Keratinocyte (primary cell): ENCODE measurements at regions not wholly inside any gene's neighbourhood (a gene's known extent, or its start where the extent isn't known, plus 50 kb on each side); places are given as distances from the start of the nearest gene placed in this dataset.

Source experiments
- DNase-seq: peaks from one replicate; pipeline ENCODE4 v3.0.0-alpha.2; 2011; ENCODE audit warnings: low read depth, missing footprints, low spot score
- FAIRE-seq: peaks from 2 replicates; lab custom pipeline; 2011; peaks lifted over from hg19 to GRCh38; lab: Jason Lieb, UNC
- H2AFZ ChIP-seq: 2 replicates; pipeline ENCODE4 v1.6.0; 2012; ENCODE audit warnings: low read length, control low read depth, inconsistent platforms; ENCODE audit not compliant: control insufficient read depth
- H3K27ac ChIP-seq: 2 replicates; pipeline ENCODE4 v1.5.1; 2011; ENCODE audit warnings: low read length; ENCODE audit not compliant: control insufficient read depth, insufficient read depth
- H3K27me3 ChIP-seq: 3 replicates; pipeline ENCODE4 v1.6.0; 2011; ENCODE audit warnings: low read length; ENCODE audit not compliant: control insufficient read depth, insufficient read depth; ENCODE audit errors: extremely low read depth
- H3K36me3 ChIP-seq, 2 experiments: 2 replicates in 1 of 2; 3 replicates in 1 of 2; pipeline ENCODE4 v1.5.1; 2011; ENCODE audit warnings: low read length in 2 of 2, mild to moderate bottlenecking in 1 of 2; ENCODE audit not compliant: control insufficient read depth in 2 of 2, insufficient read depth in 2 of 2; ENCODE audit errors: extremely low read depth in 1 of 2
- H3K4me1 ChIP-seq: 3 replicates; pipeline ENCODE4 v1.5.1; 2011; ENCODE audit warnings: low read length; ENCODE audit not compliant: control insufficient read depth, insufficient read depth; ENCODE audit errors: extremely low read depth
- H3K4me2 ChIP-seq: 3 replicates; pipeline ENCODE4 v1.6.0; 2011; ENCODE audit warnings: low read depth, low read length; ENCODE audit not compliant: control insufficient read depth, insufficient read depth; ENCODE audit errors: extremely low read depth
- H3K4me3 ChIP-seq, 3 experiments: fragments of 200-600 bp in 1 of 3; sonication (generic) in 1 of 3; 2 replicates in 2 of 3; 3 replicates in 1 of 3; pipeline ENCODE4 v1.5.1; 2011 to 2016; ENCODE audit warnings: low read length in 3 of 3, mild to moderate bottlenecking in 3 of 3, control low read depth in 2 of 3, inconsistent platforms in 1 of 3, low read depth in 1 of 3, mixed read lengths in 1 of 3, mixed run types in 1 of 3, moderate library complexity in 1 of 3; ENCODE audit not compliant: control insufficient read depth in 2 of 3, insufficient read depth in 2 of 3; ENCODE audit errors: extremely low read depth in 1 of 3
- H3K79me2 ChIP-seq: 2 replicates; pipeline ENCODE4 v1.6.0; 2012; ENCODE audit warnings: low read length; ENCODE audit not compliant: control insufficient read depth, insufficient read depth
- H3K9ac ChIP-seq: 3 replicates; pipeline ENCODE4 v1.6.0; 2011; ENCODE audit warnings: low read length; ENCODE audit not compliant: control insufficient read depth, insufficient read depth; ENCODE audit errors: extremely low read depth
- H3K9me1 ChIP-seq: 3 replicates; pipeline ENCODE4 v1.6.0; 2011; ENCODE audit warnings: low read length; ENCODE audit not compliant: control insufficient read depth, insufficient read depth; ENCODE audit errors: extremely low read depth
- H3K9me3 ChIP-seq: 2 replicates; pipeline ENCODE4 v1.5.1; 2012; ENCODE audit warnings: low read depth, low read length; ENCODE audit not compliant: control insufficient read depth
- H4K20me1 ChIP-seq: 3 replicates; pipeline ENCODE4 v1.6.0; 2011; ENCODE audit warnings: low read length; ENCODE audit not compliant: control insufficient read depth, insufficient read depth; ENCODE audit errors: extremely low read depth
- EZH2 ChIP-seq: IDR thresholded peaks from one replicate; pipeline ENCODE4 v1.6.1; 2012; ENCODE audit warnings: inconsistent platforms, mild to moderate bottlenecking, low read length, moderate library complexity
- dilution Hi-C: fragments of 300-500 bp; cut with MboI; formaldehyde crosslinking; loops from one replicate; pipeline ENCODE4 v1.7.0; 2020; ENCODE audit warnings: low sequenced_read_pairs; ENCODE audit not compliant: extremely low pct_ligation_motif_present
- TF ChIP-seq, protein P1 (sequence below), 3 experiments: IDR thresholded peaks in 1 of 3; conservative IDR thresholded peaks in 1 of 3; optimal IDR thresholded peaks in 1 of 3; 2 replicates in 2 of 3; 3 replicates in 1 of 3; pipeline versions ENCODE3 to v1.5.1; 2011; ENCODE audit warnings: low read length in 3 of 3, mild to moderate bottlenecking in 3 of 3, moderate library complexity in 2 of 3, control low read depth in 1 of 3, inconsistent platforms in 1 of 3; ENCODE audit not compliant: insufficient read depth in 2 of 3; ENCODE audit errors: extremely low read depth in 1 of 3

- no peak overlapping the region for H3K27ac ChIP-seq
- no peak overlapping the region for H3K9ac ChIP-seq
- H3K36me3 ChIP-seq, result no peaks in the 10 kb centered on the region
- no peaks in the 10 kb centered on the region for H3K79me2 ChIP-seq
- H3K27me3 ChIP-seq, result no peaks in the 10 kb centered on the region
- FAIRE-seq (no peak), DNase-seq (no peak)
- H3K4me2 ChIP-seq, result no peak overlapping the region
- no peak overlapping the region for H2AFZ ChIP-seq
- no peaks in the 10 kb centered on the region for H3K9me3 ChIP-seq
- no peak overlapping the region for H3K4me3 ChIP-seq
- TF ChIP-seq EZH2, result no peak
- TF ChIP-seq, protein P1, sequence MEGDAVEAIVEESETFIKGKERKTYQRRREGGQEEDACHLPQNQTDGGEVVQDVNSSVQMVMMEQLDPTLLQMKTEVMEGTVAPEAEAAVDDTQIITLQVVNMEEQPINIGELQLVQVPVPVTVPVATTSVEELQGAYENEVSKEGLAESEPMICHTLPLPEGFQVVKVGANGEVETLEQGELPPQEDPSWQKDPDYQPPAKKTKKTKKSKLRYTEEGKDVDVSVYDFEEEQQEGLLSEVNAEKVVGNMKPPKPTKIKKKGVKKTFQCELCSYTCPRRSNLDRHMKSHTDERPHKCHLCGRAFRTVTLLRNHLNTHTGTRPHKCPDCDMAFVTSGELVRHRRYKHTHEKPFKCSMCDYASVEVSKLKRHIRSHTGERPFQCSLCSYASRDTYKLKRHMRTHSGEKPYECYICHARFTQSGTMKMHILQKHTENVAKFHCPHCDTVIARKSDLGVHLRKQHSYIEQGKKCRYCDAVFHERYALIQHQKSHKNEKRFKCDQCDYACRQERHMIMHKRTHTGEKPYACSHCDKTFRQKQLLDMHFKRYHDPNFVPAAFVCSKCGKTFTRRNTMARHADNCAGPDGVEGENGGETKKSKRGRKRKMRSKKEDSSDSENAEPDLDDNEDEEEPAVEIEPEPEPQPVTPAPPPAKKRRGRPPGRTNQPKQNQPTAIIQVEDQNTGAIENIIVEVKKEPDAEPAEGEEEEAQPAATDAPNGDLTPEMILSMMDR (optimal IDR thresholded peaks at IDR 0.05 in 1 of 3, IDR thresholded peaks at IDR 0.05 in 1 of 3, conservative IDR thresholded peaks at IDR 0.05 in 1 of 3; ENCODE audit: extremely low read depth in 1 of 3, insufficient read depth in 2 of 3, low read length in 3 of 3), result no peak
- H3K4me1 ChIP-seq, result no peaks in the 10 kb centered on the region
- no peaks in the 10 kb centered on the region for H4K20me1 ChIP-seq
- no peaks in the 10 kb centered on the region for H3K9me1 ChIP-seq
- dilution Hi-C loops, result no loop called here
Measured at GRCh38 chr20:60474385-60474910, 516.2 kb downstream of the CDH26 start.

GRCh38 chr20:60476045-60476444 is 517.8 kb downstream of the CDH26 start:
- H3K9me1 ChIP-seq, result no peaks in the 10 kb centered on the region
- no peak for FAIRE-seq
- no peak overlapping the region for H3K9ac ChIP-seq
- DNase-seq, result no peak
- no peak for TF ChIP-seq EZH2
- TF ChIP-seq, protein P1 (optimal IDR thresholded peaks at IDR 0.05 in 1 of 3, IDR thresholded peaks at IDR 0.05 in 1 of 3, conservative IDR thresholded peaks at IDR 0.05 in 1 of 3; ENCODE audit: extremely low read depth in 1 of 3, insufficient read depth in 2 of 3, low read length in 3 of 3), result no peak
- no peaks in the 10 kb centered on the region for H3K9me3 ChIP-seq
- H3K79me2 ChIP-seq, result no peaks in the 10 kb centered on the region
- H3K27me3 ChIP-seq, result no peaks in the 10 kb centered on the region
- no peaks in the 10 kb centered on the region for H3K4me1 ChIP-seq
- no peaks in the 10 kb centered on the region for H4K20me1 ChIP-seq
- no peaks in the 10 kb centered on the region for H3K36me3 ChIP-seq
- no peak overlapping the region for H3K4me3 ChIP-seq
- dilution Hi-C loops, result no loop called here
- H3K27ac ChIP-seq, result no peak overlapping the region
- H2AFZ ChIP-seq, result no peak overlapping the region
- no peak overlapping the region for H3K4me2 ChIP-seq
